ENCODE measurements at regions not wholly inside any gene's neighbourhood (a gene's known extent, or its start where the extent isn't known, plus 50 kb on each side); places are given as distances from the start of the nearest gene placed in this dataset.
A peak's percentile ranks its signal among the peaks of the same experiment; 100 is the strongest.

DNA sequence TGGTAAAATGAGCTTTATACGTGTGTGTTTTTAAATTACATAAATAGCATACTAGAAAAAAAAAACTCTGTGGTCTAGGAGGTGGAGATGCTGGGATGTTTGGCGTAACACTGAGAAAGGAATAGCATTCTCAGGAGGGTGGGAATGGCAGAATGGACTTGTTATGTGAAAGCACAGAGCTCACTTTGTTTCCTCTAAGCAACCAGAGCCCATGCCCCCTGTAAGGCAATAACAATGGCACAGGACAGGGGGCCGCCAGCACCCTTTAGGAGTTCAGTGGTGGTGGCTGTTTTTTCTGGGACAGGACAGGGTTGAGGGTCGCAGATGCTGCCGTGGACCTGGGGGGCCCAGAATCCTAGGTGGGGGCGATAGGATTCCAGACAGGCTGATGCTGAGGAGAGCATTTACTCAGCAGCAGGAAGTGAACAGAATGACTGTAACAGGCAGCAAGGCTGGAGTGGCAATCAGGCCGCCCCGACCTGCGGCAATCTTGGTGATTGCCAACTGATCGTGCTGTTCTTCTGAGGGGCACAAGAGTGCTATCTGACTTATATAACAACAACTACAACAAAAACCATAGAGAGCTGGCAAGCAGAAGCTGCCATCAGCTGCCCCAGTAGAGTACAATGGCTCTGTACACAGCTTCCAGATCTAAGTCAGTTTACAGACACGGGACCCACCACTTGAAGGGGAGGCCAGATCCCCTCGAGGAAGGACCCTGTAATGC, 160.4 kb downstream of the UACA start:
- TF ChIP-seq, protein P1, sequence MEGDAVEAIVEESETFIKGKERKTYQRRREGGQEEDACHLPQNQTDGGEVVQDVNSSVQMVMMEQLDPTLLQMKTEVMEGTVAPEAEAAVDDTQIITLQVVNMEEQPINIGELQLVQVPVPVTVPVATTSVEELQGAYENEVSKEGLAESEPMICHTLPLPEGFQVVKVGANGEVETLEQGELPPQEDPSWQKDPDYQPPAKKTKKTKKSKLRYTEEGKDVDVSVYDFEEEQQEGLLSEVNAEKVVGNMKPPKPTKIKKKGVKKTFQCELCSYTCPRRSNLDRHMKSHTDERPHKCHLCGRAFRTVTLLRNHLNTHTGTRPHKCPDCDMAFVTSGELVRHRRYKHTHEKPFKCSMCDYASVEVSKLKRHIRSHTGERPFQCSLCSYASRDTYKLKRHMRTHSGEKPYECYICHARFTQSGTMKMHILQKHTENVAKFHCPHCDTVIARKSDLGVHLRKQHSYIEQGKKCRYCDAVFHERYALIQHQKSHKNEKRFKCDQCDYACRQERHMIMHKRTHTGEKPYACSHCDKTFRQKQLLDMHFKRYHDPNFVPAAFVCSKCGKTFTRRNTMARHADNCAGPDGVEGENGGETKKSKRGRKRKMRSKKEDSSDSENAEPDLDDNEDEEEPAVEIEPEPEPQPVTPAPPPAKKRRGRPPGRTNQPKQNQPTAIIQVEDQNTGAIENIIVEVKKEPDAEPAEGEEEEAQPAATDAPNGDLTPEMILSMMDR (IDR thresholded peaks at IDR 0.05; ENCODE audit: low read depth, low read length) = no peak
- DNase-seq (ENCODE audit: low read depth, low spot score) = no peak
- in situ Hi-C loops (cut with HindIII; ENCODE audit: low sequenced_read_pairs) = no loop called here
- H3K4me3 ChIP-seq (ENCODE audit: low read depth, low read length) = no peak overlapping the region

DNA sequence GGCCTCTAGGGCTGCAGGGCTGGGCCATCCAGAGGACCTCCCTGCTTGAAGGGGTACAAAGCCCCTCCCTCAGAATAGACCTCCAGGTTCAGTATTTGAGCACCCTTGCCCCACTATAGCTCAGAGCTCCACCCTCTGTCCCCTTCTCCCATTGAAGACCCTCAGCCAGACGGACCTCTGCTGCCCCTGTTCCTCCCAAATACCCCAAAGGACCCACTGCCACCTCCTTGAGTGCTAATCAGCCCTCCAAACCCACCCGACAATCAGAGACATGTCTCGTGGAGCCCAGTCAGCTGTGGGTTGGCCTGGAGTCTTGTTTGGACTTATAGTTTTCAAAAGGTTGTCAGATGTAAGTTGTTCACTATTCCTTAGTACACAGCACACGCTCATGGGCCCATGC, 161.1 kb downstream of the UACA start:
- TF ChIP-seq, protein P1 (IDR thresholded peaks at IDR 0.05; ENCODE audit: low read depth, low read length) = no peak
- in situ Hi-C loops (cut with HindIII; ENCODE audit: low sequenced_read_pairs) = no loop called here
- no peak for DNase-seq (ENCODE audit: low read depth, low spot score)
- H3K4me3 ChIP-seq (ENCODE audit: low read depth, low read length) = no peak overlapping the region

DNA sequence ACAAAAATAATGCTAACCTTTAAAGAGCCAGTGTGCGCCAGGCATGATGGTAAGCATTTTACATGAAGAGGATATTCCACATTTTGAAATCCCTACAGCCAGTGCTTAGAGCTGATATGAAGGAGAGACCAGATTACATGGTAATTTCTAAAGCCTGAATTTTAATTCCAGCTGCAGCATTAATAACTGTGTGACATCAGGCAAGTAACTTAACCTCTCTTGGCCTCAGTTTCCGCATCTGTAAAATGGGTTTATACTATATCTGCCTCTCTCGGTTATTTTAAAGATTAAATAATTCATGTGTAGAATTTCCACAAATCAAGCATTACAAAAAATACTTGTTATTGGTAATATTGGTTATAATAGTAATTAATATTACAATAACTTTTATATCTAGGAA, 165.4 kb downstream of the UACA start:
- in situ Hi-C loops (cut with HindIII; ENCODE audit: low sequenced_read_pairs) = no loop called here
- no peak overlapping the region for H3K4me3 ChIP-seq (ENCODE audit: low read depth, low read length)
- DNase-seq (ENCODE audit: low read depth, low spot score) = no peak
- TF ChIP-seq, protein P1 (IDR thresholded peaks at IDR 0.05; ENCODE audit: low read depth, low read length) = no peak

GRCh38 chr15:70597056-70597603, 166.2 kb downstream of the UACA start:
- in situ Hi-C loops (cut with HindIII; ENCODE audit: low sequenced_read_pairs) = no loop called here
- DNase-seq (ENCODE audit: low read depth, low spot score) = no peak
- no peak overlapping the region for H3K4me3 ChIP-seq (ENCODE audit: low read depth, low read length)
- TF ChIP-seq, protein P1 (IDR thresholded peaks at IDR 0.05; ENCODE audit: low read depth, low read length) = no peak

DNA sequence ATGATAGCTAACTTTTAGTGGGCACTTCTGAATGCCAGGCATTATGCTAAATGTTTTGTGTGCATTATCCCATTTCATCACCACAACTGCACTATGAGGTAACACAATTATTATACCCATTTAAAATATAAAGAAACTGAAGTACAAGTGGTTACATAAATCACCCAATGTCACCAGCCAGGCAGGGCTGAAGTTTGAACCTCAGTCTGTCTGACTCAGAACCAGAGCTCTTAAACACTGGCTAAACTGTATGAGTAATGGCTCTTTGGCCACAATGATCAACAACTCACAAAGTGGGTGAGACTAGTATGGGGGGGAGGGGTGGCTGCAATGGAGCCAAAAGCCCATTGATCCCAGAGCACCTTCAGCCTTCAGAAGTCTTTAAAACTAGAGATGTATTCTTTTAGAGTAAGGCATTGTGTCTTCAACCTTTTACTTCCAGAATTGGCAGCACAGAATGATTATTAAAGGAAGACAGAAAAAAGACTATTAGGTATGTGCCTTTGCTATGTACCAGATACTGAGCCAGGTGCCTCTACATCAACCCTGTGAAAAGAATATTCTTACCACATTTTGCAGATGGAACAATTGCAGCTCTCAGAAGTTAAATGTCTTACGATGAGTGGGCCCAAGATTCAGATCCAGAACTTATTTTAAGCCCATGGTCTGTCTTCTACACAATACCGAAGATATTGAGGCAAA, 166.9 kb downstream of the UACA start:
- H3K4me3 ChIP-seq (ENCODE audit: low read depth, low read length) = no peak overlapping the region
- DNase-seq (ENCODE audit: low read depth, low spot score) = peak; percentile 88
- TF ChIP-seq, protein P1 (IDR thresholded peaks at IDR 0.05; ENCODE audit: low read depth, low read length) = no peak
- in situ Hi-C loops (cut with HindIII; ENCODE audit: low sequenced_read_pairs) = no loop called here

DNA sequence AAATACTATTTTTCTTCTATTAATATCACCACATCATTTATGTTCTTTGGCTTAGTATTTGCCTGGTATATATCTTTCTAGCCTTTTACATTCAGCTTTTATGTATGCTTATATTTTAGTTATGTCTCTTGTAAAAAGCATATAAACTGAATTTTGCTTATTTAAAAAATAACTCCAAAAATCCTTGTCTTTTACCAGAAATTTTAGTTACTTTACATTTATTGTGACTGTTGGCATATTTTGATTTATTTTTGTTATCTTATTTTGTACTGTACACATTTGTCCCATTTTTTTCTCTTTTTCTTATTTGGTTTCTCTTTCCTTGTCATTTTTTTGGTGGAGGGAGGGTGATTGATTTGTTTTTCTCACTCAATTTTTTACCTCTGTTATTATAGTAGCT, 169.6 kb downstream of the UACA start:
- H3K4me3 ChIP-seq (ENCODE audit: low read depth, low read length) = no peak overlapping the region
- no peak for DNase-seq (ENCODE audit: low read depth, low spot score)
- TF ChIP-seq, protein P1 (IDR thresholded peaks at IDR 0.05; ENCODE audit: low read depth, low read length) = no peak
- in situ Hi-C loops (cut with HindIII; ENCODE audit: low sequenced_read_pairs) = no loop called here
